Type B pancreatic cell (in vitro differentiated cells): ENCODE measurements at regions not wholly inside any gene's neighbourhood (a gene's known extent, or its start where the extent isn't known, plus 50 kb on each side); places are given as distances from the start of the nearest gene placed in this dataset.

Source experiments
- DNase-seq: peaks from one replicate; pipeline ENCODE4 v3.0.0; 2021; ENCODE audit warnings: mixed read lengths; ENCODE audit not compliant: unreplicated experiment; ENCODE audit errors: extremely low spot score
- H3K27ac Mint-ChIP-seq: 2 replicates; pipeline ENCODE4 v1.8.0; 2021; ENCODE audit warnings: mild to moderate bottlenecking, mixed read lengths
- H3K27me3 Mint-ChIP-seq: 2 replicates; pipeline ENCODE4 v1.8.0; 2021; ENCODE audit warnings: mixed read lengths
- H3K36me3 Mint-ChIP-seq: 2 replicates; pipeline ENCODE4 v1.8.0; 2021; ENCODE audit warnings: mixed read lengths
- H3K4me1 Mint-ChIP-seq: one replicate; pipeline ENCODE4 v1.8.0; 2021; ENCODE audit warnings: mixed read lengths; ENCODE audit not compliant: unreplicated experiment
- H3K4me3 Mint-ChIP-seq: 2 replicates; pipeline ENCODE4 v1.8.0; 2021; ENCODE audit warnings: mild to moderate bottlenecking, mixed read lengths
- H3K9me3 Mint-ChIP-seq: 2 replicates; pipeline ENCODE4 v1.8.0; 2021; ENCODE audit warnings: mixed read lengths
- TF ChIP-seq, protein P1 (sequence below): fragments of 200-600 bp; sonication (generic); conservative IDR thresholded peaks from 2 replicates; pipeline ENCODE4 v1.5.0; 2021; ENCODE audit warnings: antibody characterized with exemption, mild to moderate bottlenecking

DNA sequence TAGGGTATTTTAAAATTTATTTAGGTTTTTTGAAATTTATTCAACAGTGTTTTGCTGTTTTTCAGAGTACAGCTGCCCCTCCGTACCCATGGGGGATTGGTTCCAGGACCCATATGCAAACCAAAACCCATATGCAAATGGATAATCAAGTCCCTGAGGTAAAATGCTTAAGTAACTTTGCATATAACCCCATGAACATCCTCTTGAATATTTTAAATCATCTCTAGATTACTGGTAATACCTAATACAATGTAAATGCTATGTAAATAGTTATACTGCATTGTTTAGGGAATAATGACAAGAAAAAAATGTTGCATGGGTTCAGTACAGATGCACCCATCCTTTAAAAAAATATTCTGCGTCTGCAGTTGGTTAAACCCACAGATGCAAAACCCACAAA, 547.9 kb upstream of the CDH4 start:
- H3K27ac Mint-ChIP-seq, result no peak overlapping the region

GRCh38 chr20:60713396-60713795, 538.7 kb upstream of the CDH4 start:
- TF ChIP-seq, protein P1, sequence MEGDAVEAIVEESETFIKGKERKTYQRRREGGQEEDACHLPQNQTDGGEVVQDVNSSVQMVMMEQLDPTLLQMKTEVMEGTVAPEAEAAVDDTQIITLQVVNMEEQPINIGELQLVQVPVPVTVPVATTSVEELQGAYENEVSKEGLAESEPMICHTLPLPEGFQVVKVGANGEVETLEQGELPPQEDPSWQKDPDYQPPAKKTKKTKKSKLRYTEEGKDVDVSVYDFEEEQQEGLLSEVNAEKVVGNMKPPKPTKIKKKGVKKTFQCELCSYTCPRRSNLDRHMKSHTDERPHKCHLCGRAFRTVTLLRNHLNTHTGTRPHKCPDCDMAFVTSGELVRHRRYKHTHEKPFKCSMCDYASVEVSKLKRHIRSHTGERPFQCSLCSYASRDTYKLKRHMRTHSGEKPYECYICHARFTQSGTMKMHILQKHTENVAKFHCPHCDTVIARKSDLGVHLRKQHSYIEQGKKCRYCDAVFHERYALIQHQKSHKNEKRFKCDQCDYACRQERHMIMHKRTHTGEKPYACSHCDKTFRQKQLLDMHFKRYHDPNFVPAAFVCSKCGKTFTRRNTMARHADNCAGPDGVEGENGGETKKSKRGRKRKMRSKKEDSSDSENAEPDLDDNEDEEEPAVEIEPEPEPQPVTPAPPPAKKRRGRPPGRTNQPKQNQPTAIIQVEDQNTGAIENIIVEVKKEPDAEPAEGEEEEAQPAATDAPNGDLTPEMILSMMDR, result no peak

More for the DNA sequence above, 547.9 kb upstream of the CDH4 start:
- peaks cover 7% of the 10 kb centered on the region for H3K27me3 Mint-ChIP-seq
- H3K36me3 Mint-ChIP-seq, result no peaks in the 10 kb centered on the region
- H3K4me1 Mint-ChIP-seq, result no peaks in the 10 kb centered on the region
- no peak overlapping the region for H3K4me3 Mint-ChIP-seq
- DNase-seq, result no peak
- TF ChIP-seq, protein P1, result no peak
- no peaks in the 10 kb centered on the region for H3K9me3 Mint-ChIP-seq

DNA sequence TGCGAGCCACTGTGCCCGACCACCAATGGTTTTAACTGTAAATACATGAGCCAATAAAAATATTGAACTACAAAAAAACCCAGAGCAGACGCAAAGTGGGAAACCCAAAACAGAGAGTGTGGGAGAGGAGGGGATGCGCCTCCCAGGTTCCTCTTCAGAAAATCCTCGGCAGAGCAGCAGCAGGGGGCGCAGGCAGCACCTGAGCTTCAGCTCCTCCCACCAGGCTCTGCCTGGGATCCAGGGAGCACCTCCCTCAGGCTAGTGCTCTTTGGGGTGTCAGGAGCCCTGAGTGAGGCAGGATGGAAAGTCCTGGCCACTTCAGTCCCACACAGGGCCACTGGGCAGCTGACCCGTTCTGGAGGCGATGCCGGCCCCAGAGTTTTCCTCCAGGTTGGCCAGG, 536.9 kb upstream of the CDH4 start:
- peaks cover 14% of the 10 kb centered on the region for H3K27me3 Mint-ChIP-seq
- no peak overlapping the region for H3K27ac Mint-ChIP-seq
- no peak for DNase-seq

More at GRCh38 chr20:60713396-60713795, 538.7 kb upstream of the CDH4 start:
- DNase-seq, result no peak
- Mint-ChIP-seq H3K4me3 (no peak overlapping the region), H3K4me1 (no peaks in the 10 kb centered on the region), H3K36me3 (no peaks in the 10 kb centered on the region), H3K27me3 (peaks cover 3% of the 10 kb centered on the region), H3K9me3 (no peaks in the 10 kb centered on the region), H3K27ac (no peak overlapping the region)

GRCh38 chr20:60718743-60719480, 533.1 kb upstream of the CDH4 start:
- no peaks in the 10 kb centered on the region for H3K9me3 Mint-ChIP-seq
- H3K36me3 Mint-ChIP-seq, result no peaks in the 10 kb centered on the region
- H3K27ac Mint-ChIP-seq, result no peak overlapping the region
- no peaks in the 10 kb centered on the region for H3K4me1 Mint-ChIP-seq
- H3K4me3 Mint-ChIP-seq, result no peak overlapping the region
- DNase-seq, result no peak
- peaks cover 16% of the 10 kb centered on the region for H3K27me3 Mint-ChIP-seq
- TF ChIP-seq, protein P1, result peak; percentile 34

More for the DNA sequence above, 536.9 kb upstream of the CDH4 start:
- TF ChIP-seq, protein P1, result no peak
- Mint-ChIP-seq H3K4me1 (no peaks in the 10 kb centered on the region), H3K36me3 (no peaks in the 10 kb centered on the region), H3K9me3 (no peaks in the 10 kb centered on the region), H3K4me3 (no peak overlapping the region)

- Mint-ChIP-seq H3K4me3 (no peak overlapping the region), H3K27me3 (peaks cover 6% of the 10 kb centered on the region), H3K27ac (no peak overlapping the region), H3K9me3 (no peaks in the 10 kb centered on the region), H3K36me3 (no peaks in the 10 kb centered on the region), H3K4me1 (no peaks in the 10 kb centered on the region)
- TF ChIP-seq, protein P1, result no peak
- no peak for DNase-seq
Observed at GRCh38 chr20:60725311-60725906, 526.7 kb upstream of the CDH4 start.
